GM18505 (cell line): ENCODE measurements at regions not wholly inside any gene's neighbourhood (a gene's known extent, or its start where the extent isn't known, plus 50 kb on each side); places are given as distances from the start of the nearest gene placed in this dataset.

ENCODE experiments used
- ATAC-seq: cut with Tn5 transposase; IDR thresholded peaks from one replicate; pipeline ENCODE4 v1.9.1; 2021; ENCODE audit not compliant: unreplicated experiment
- POLR2A ChIP-seq: IDR thresholded peaks from 4 replicates; pipeline ENCODE4 v1.6.1; 2011; ENCODE audit warnings: borderline replicate concordance; ENCODE audit not compliant: insufficient read depth, insufficient read length; ENCODE audit errors: extremely low read depth

DNA sequence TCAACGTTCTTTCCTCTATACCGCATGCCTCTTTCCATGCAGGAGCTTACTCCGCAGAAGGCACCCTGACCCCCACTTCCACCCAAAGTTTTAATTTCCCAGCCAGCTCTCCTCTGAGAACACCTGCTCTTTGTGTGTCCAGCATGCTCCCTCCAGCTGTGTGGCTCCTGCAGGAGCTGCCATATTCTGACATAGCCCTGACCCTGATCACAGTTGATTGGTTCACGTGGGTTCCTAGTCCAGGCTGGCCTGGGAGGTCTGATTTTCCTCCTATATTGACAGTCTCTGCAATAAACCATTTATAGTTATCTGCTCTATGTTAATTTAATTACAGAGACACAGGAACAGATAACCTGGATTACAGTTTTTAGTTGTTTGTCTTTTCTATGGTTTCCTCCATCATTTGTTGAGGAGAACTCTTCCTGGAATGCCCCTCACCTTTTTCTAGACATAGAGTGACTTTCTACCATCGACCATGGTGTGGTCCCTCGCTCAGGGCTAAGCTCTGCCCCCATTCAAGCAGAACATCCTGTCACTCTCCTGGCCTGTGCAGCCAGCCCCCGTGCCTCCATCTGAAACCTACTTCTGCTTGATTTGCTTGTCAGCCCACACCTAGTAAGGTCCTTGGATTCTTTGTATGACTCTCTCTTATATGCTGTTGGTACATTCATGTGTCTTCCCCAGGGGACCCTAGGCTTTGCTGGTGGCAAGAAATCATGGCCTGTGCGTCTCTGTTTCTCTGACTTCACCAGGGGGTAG is 231.5 kb downstream of the LPIN1 start:
- ATAC-seq: no peak
- no peak for TF ChIP-seq POLR2A

- TF ChIP-seq POLR2A: no peak
Observed at GRCh38 chr2:11980809-11981208, 234.4 kb downstream of the LPIN1 start.

GRCh38 chr2:11983401-11983800 is 237.0 kb downstream of the LPIN1 start:
- no peak for TF ChIP-seq POLR2A
- ATAC-seq: no peak

More at GRCh38 chr2:11980809-11981208, 234.4 kb downstream of the LPIN1 start:
- ATAC-seq: no peak

DNA sequence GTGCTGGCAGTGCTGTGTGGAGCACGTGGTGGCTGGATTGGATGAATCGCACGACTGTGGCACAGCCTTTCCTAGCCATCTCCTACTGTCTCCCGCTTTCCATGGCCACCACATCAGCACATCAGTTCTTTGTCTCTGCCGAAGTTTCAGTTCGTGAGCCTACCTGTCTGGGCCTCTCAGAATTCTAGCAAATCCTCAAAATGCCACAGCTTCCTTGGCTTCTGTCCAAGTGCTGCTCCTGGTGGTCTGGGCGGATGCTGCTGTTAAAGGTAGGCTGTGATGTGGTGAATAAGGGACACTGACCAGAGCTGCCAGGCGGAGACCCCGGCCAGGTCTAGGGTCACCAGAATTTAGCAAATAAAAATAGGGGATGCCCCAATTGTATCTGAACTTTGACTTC is 237.4 kb downstream of the LPIN1 start:
- no peak for TF ChIP-seq POLR2A

GRCh38 chr2:11984316-11985158 is 238.1 kb downstream of the LPIN1 start:
- TF ChIP-seq POLR2A: no peak
- ATAC-seq: no peak

More for the DNA sequence above, 237.4 kb downstream of the LPIN1 start:
- ATAC-seq: no peak

GRCh38 chr2:11985817-11986566 is 239.6 kb downstream of the LPIN1 start:
- TF ChIP-seq POLR2A: no peak
- ATAC-seq: no peak

DNA sequence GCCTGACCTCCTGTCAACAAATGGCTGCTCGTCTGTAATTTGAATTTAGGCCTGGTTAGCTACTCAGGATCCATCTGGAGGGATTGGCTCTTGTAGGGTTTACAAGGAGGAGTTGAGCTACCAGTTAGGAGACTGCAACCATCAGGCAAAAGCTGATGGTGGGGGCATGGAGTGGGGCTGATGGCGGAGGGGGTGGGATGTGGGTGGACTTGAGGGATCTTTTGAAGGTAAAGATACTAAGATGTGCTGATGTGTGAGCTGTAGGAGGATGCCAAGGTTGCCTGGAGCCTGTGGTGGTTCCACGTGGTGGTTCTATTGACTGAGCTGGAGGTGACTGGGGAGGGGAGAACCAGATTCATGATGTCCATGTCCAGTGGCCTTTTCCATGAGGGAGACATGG is 240.7 kb downstream of the LPIN1 start:
- ATAC-seq: no peak

DNA sequence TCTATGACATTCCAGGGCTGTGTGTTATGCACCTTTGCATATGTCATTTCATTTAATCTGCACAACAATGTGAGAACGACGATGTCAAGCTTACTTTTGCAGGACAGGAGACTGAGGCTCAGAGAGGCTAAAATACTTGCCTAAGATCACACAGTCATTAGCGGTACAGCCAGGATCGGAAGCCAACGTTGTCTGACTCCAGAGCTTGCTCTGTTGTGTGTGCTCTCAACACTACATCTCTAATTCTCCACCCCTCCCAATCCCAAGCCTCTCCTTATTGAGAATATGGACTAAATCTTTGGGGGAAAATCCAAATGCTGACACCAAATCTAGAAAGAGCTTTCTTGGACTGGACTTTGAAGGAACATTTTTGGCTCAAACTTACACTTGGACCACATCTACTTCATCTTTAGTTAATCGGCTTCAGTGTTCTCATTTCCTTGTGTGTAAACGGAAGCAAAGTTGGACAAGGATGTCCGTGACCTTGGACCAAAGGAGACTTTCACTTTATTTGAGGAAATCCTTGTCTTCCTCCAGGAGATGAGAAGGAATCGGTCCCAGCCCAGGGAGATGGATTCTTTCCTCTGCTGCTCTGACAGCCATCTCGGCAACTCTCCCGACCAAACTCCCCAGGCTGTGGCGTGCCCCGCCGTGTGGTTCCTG is 242.4 kb downstream of the LPIN1 start:
- TF ChIP-seq POLR2A: no peak
- no peak for ATAC-seq

More for the DNA sequence above, 240.7 kb downstream of the LPIN1 start:
- TF ChIP-seq POLR2A: no peak

DNA sequence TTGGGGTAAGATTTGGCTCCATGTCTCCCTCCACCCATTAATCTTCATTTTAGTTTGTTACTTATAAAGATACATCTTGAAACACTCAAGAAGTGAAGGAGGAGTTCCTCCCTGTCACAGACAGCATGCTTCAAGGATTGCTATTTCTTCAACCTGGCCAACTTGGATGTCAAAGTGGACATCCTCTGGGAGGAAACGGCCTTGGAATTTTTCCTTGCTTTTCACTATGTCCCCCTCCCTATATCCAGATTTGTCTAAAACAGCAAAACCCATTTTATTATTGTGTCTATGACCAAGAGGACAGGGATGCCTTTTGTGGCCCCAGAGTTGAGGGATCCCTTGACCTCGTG is 242.9 kb downstream of the LPIN1 start:
- TF ChIP-seq POLR2A: no peak
- no peak for ATAC-seq

DNA sequence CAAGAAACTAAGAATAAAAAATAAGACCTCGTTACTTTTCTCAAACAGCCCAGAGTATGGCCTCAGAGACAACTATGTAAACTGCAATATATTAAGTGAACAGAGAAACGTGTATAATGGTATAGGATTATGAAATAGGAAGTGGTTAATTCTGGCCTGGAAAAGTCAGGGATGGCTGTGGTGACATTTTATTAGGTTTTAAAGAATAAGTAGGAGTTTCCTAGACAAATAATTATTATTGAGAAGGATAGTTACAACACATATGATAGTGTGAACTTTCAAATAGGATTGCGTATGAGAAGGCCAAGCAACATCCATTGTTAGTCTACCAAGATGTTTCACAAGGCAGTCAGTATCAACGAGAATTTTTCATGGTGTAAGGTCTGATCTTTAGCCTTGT is 244.1 kb downstream of the LPIN1 start:
- ATAC-seq: no peak
- no peak for TF ChIP-seq POLR2A

DNA sequence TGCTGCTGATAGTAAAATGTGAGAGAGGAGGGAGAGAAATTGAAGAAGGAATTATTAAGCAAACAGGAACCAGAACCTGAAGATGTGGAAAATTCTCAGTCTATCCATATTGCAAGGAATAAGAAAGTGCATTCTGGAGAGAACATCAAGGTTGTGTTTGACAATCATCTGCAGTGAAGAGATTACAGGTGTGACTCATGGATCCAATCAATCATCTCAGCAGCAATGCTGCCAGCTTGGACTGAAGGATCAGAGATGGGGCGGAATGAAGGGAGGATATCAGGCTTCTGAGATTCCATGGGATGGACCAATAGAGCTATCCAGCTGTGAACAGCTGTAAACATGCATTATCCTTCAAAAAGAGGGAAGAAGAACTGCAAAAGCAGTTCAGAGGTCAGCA is 247.3 kb downstream of the LPIN1 start:
- TF ChIP-seq POLR2A: no peak
- ATAC-seq: no peak

DNA sequence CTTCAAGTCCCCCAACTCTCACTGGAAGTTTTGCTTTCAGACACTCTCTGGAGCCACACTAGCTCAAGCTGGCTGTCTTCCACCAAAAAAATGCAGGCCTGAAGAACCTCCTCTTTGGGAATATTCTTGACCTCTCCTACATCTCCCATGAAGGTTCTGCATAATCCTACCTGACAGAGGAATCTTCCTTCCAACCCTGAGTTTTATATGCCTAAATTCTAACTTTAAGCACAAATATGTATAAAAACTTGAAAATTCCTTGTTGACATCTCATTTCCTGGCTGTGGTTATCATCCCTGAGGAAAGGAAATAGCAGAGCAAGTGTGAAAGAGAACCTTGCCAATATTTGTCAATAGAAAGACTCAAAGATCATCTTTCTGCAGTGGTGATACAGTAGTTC is 249.0 kb downstream of the LPIN1 start:
- ATAC-seq: no peak
- TF ChIP-seq POLR2A: no peak

- no peak for TF ChIP-seq POLR2A
- no peak for ATAC-seq
Observed at GRCh38 chr2:11996618-11997017, 250.2 kb downstream of the LPIN1 start.
